K562 (cell line): ENCODE measurements at regions not wholly inside any gene's neighbourhood (a gene's known extent, or its start where the extent isn't known, plus 50 kb on each side); places are given as distances from the start of the nearest gene placed in this dataset.

Source experiments
- ATAC-seq: fragments of 200-7000 bp; cut with Tn5 transposase; 3 replicates; pipeline ENCODE4 v1.9.1; 2020; ENCODE audit warnings: moderate library complexity
- BruUV-seq: library from RNA; stranded (reverse); fragments of 400-500 nt; replicated peaks from 2 replicates; lab custom pipeline; 2021; lab: Mats Ljungman, UMichigan
- CTCF ChIA-PET: fragments of 300-600 bp; formaldehyde crosslinking; extraction: SDS; loops from one replicate; lab custom pipeline; 2021; ENCODE audit warnings: low intra/inter-chr PET ratio; lab: Yijun Ruan, JAX
- POLR2A ChIA-PET: fragments of 300-600, 350-650 bp; sonication (Branson Sonifier 250); formaldehyde crosslinking; extraction: SDS; loops from one replicate; lab custom pipeline; 2021; ENCODE audit warnings: antibody characterized with exemption, inconsistent platforms; lab: Yijun Ruan, JAX
- DNase-seq, 4 experiments: peaks; one replicate each; pipeline versions ENCODE4 v3.0.0 to v3.0.0-alpha.2; 2011 to 2018; ENCODE audit warnings: low spot score in 3 of 4, mixed read lengths in 3 of 4; ENCODE audit errors: extremely low read depth in 1 of 4
- FAIRE-seq: peaks from 2 replicates; lab custom pipeline; 2011; peaks lifted over from hg19 to GRCh38; lab: Jason Lieb, UNC
- H2AFZ ChIP-seq: 2 replicates; pipeline ENCODE4 v1.6.0; 2011; ENCODE audit warnings: low read depth, low read length, control low read depth, inconsistent platforms
- H3K27ac ChIP-seq: fragments of 200-600 bp; 3 replicates; pipeline ENCODE4 v1.8.0; 2011; ENCODE audit warnings: low read depth, mild to moderate bottlenecking, control low read depth, inconsistent platforms, low read length, moderate library complexity, mixed read lengths; ENCODE audit errors: extremely low read depth
- H3K27me3 ChIP-seq, 2 experiments: fragments of 300-600 bp in 1 of 2; 2 replicates in 1 of 2; 3 replicates in 1 of 2; pipeline versions ENCODE4 v1.6.0 to v1.8.0; 2011; ENCODE audit warnings: inconsistent platforms in 2 of 2, low read length in 2 of 2, mild to moderate bottlenecking in 1 of 2, mixed read lengths in 1 of 2, moderate library complexity in 1 of 2; ENCODE audit not compliant: control insufficient read depth in 2 of 2, insufficient read depth in 2 of 2
- H3K36me3 ChIP-seq: fragments of 300-600 bp; 3 replicates; pipeline ENCODE4 v1.8.0; 2011; ENCODE audit warnings: mild to moderate bottlenecking, low read length, inconsistent platforms; ENCODE audit not compliant: control insufficient read depth, insufficient read depth
- H3K4me1 ChIP-seq, 2 experiments: fragments of 200-600 bp in 1 of 2; replicated peaks in 1 of 2; 2 replicates in 1 of 2; 3 replicates in 1 of 2; pipeline versions ENCODE4 v1.5.1 to v1.8.0; 2011; ENCODE audit warnings: inconsistent platforms in 2 of 2, low read length in 2 of 2, mild to moderate bottlenecking in 1 of 2, mixed read lengths in 1 of 2, moderate library complexity in 1 of 2; ENCODE audit not compliant: control insufficient read depth in 2 of 2, insufficient read depth in 2 of 2
- H3K4me2 ChIP-seq: 2 replicates; pipeline ENCODE4 v1.6.1; 2011; ENCODE audit warnings: low read length, control low read depth, inconsistent platforms, mixed read lengths; ENCODE audit not compliant: insufficient read depth
- H3K4me3 ChIP-seq: fragments of 200-600 bp; sonication (generic), shearing (Covaris generic); 2 replicates; pipeline ENCODE4 v1.5.1; 2016; ENCODE audit warnings: control low read depth, inconsistent platforms
- H3K79me2 ChIP-seq: fragments of 200-600 bp; 3 replicates; pipeline ENCODE4 v1.8.0; 2011; ENCODE audit warnings: low read length, inconsistent platforms; ENCODE audit not compliant: control insufficient read depth, insufficient read depth
- H3K9ac ChIP-seq, 2 experiments: 2 replicates each; pipeline versions ENCODE4 v1.6.0 to v1.6.1; 2011; ENCODE audit warnings: low read depth in 2 of 2, low read length in 2 of 2, control low read depth in 1 of 2, inconsistent platforms in 1 of 2, mild to moderate bottlenecking in 1 of 2, mixed read lengths in 1 of 2; ENCODE audit not compliant: insufficient read depth in 1 of 2
- H3K9me1 ChIP-seq: one replicate; pipeline ENCODE4 v1.6.0; 2011; ENCODE audit warnings: inconsistent platforms, mild to moderate bottlenecking, low read length, moderate library complexity; ENCODE audit not compliant: control insufficient read depth, insufficient read depth
- H3K9me3 ChIP-seq: replicated peaks from 2 replicates; pipeline ENCODE4 v1.5.1; 2011; ENCODE audit warnings: low read depth, low read length, inconsistent platforms; ENCODE audit not compliant: control insufficient read depth, insufficient read depth
- H4K20me1 ChIP-seq: replicated peaks from 2 replicates; pipeline ENCODE4 v1.6.1; 2011; ENCODE audit warnings: low read length, inconsistent platforms, mixed read lengths; ENCODE audit not compliant: control insufficient read depth, insufficient read depth
- AFF1 ChIP-seq, 2 experiments: fragments of 450-650 bp; IDR thresholded peaks; 2 replicates each; pipeline ENCODE4 v1.6.1; 2018; ENCODE audit warnings: mild to moderate bottlenecking in 2 of 2, low read depth in 1 of 2; ENCODE audit not compliant: partially characterized antibody in 2 of 2
- BCL6 ChIP-seq: fragments of 250-450 bp; sonication (Bioruptor Pico); IDR thresholded peaks from 2 replicates; pipeline ENCODE4 v1.4.0; 2020
- DMBX1 ChIP-seq: fragments of 250-450 bp; sonication (Bioruptor Pico); IDR thresholded peaks from 2 replicates; pipeline ENCODE4 v1.8.0; 2022; ENCODE audit warnings: inconsistent platforms, mild to moderate bottlenecking, moderate library complexity, borderline replicate concordance
- E4F1 ChIP-seq: fragments of 250-450 bp; sonication (Bioruptor Pico); IDR thresholded peaks from 2 replicates; pipeline ENCODE4 v1.5.0; 2021; ENCODE audit warnings: mild to moderate bottlenecking, borderline replicate concordance
- ETV6 ChIP-seq, 3 experiments: fragments of 150-350 bp in 1 of 3; sonication (generic) in 1 of 3; formaldehyde crosslinking in 1 of 3; IDR thresholded peaks; 2 replicates each; pipeline versions ENCODE4 v1.6.1 to v1.8.0; 2014 to 2022; ENCODE audit warnings: borderline replicate concordance in 2 of 3, low read depth in 2 of 3, antibody characterized with exemption in 1 of 3, low read length in 1 of 3, mild to moderate bottlenecking in 1 of 3, missing genetic modification reagents in 1 of 3
- KLF6 ChIP-seq: fragments of 250-450 bp; sonication (Bioruptor Pico); IDR thresholded peaks from 2 replicates; pipeline ENCODE4 v1.4.0; 2020; ENCODE audit warnings: mild to moderate bottlenecking, moderate library complexity, borderline replicate concordance
- MCM3 ChIP-seq: fragments of 450-650 bp; IDR thresholded peaks from 2 replicates; pipeline ENCODE4 v1.6.1; 2016
- MEF2A ChIP-seq: IDR thresholded peaks from 2 replicates; pipeline ENCODE4 v1.6.1; 2011; ENCODE audit warnings: low read depth, mild to moderate bottlenecking, low read length, moderate library complexity; ENCODE audit not compliant: control insufficient read depth
- MIER1 ChIP-seq: fragments of 450-650 bp; IDR thresholded peaks from 2 replicates; pipeline ENCODE4 v1.6.1; 2016; ENCODE audit warnings: antibody characterized with exemption, mild to moderate bottlenecking, low read depth
- SMAD3 ChIP-seq: fragments of 450-650 bp; formaldehyde crosslinking; conservative IDR thresholded peaks from 2 replicates; pipeline ENCODE4 v1.4.0; 2020; ENCODE audit warnings: mild to moderate bottlenecking
- STAT5A ChIP-seq: IDR thresholded peaks from 2 replicates; pipeline ENCODE4 v1.6.1; 2012; ENCODE audit warnings: low read length, inconsistent platforms, borderline replicate concordance
- XRCC3 ChIP-seq: fragments of 450-650 bp; IDR thresholded peaks from 2 replicates; pipeline ENCODE4 v1.6.1; 2017; ENCODE audit warnings: mild to moderate bottlenecking, moderate library complexity
- ZKSCAN3 ChIP-seq: fragments of 250-450 bp; sonication (Bioruptor Pico); IDR thresholded peaks from 2 replicates; pipeline ENCODE4 v1.4.0; 2020
- ZNF165 ChIP-seq: fragments of 250-450 bp; sonication (Bioruptor Pico); IDR thresholded peaks from 2 replicates; pipeline ENCODE4 v1.4.0; 2020; ENCODE audit warnings: borderline replicate concordance
- ZNF766 ChIP-seq: fragments of 200-800 bp; sonication (Bioruptor generic); conservative IDR thresholded peaks from 2 replicates; pipeline ENCODE4 v1.6.1; 2016; ENCODE audit warnings: missing genetic modification characterization, missing compliant biosample characterization
- WGBS: fragments of 100-300 bp; shearing (Covaris generic); methylation state at CpG from one replicate; pipeline ENCODE4 v1.1.6; 2016; ENCODE audit warnings: low coverage, mixed read lengths; ENCODE audit not compliant: insufficient coverage; ENCODE audit errors: missing lambda C conversion rate; 5-methylcytosine and 5-hydroxymethylcytosine counted together
- in situ Hi-C: fragments of 300-500 bp; cut with MboI; formaldehyde crosslinking; loops from 4 replicates; pipeline ENCODE4 v1.15.0; 2018; ENCODE audit warnings: inconsistent platforms, mixed read lengths
- intact Hi-C: fragments of 100-400 bp; cut with micrococcal nuclease; formaldehyde crosslinking; loops from 2 replicates; pipeline ENCODE4 v1.14.2; 2022
- TF ChIP-seq, protein P1 (sequence below): IDR thresholded peaks from 2 replicates; pipeline ENCODE4 v1.6.1; 2012; ENCODE audit warnings: low read depth, low read length, improper control_type of control experiment, borderline replicate concordance

- POLR2A ChIA-PET = no interaction called here
- H3K9me1 ChIP-seq = no peaks in the 10 kb centered on the region
- WGBS = 6% methylated on average over 1 of the region's 1 CpG
- H3K4me3 ChIP-seq = no peak overlapping the region
- H3K9me3 ChIP-seq = no peaks in the 10 kb centered on the region
- H2AFZ ChIP-seq = no peak overlapping the region
- intact Hi-C loops (no loop called here), in situ Hi-C loops (no loop called here)
- ATAC-seq = no peak
- H3K4me2 ChIP-seq = no peak overlapping the region
- BruUV-seq = no TSS peak
- H4K20me1 ChIP-seq = no peaks in the 10 kb centered on the region
- DNase-seq = no peak
- H3K36me3 ChIP-seq = no peaks in the 10 kb centered on the region
- CTCF ChIA-PET = no interaction called here
- no peak overlapping the region for H3K27ac ChIP-seq
- no peaks in the 10 kb centered on the region; a peak in 1 of 5 replicates for H3K4me1 ChIP-seq
- H3K27me3 ChIP-seq = peaks cover 0 to 7% of the 10 kb centered on the region in 2 experiments; a peak in 3 of 5 replicates
- no peaks in the 10 kb centered on the region for H3K79me2 ChIP-seq
- H3K9ac ChIP-seq = no peak overlapping the region
- FAIRE-seq = no peak
- TF ChIP-seq ETV6 (IDR thresholded peaks at IDR 0.05; ENCODE audit: borderline replicate concordance in 1 of 2, low read depth in 2 of 2, low read length in 1 of 2) = no peak
- TF ChIP-seq ETV6 (CRISPR knock-in tag; IDR thresholded peaks at IDR 0.05; ENCODE audit: borderline replicate concordance) = no peak
- TF ChIP-seq KLF6 (CRISPR knock-in tag) = no peak
- no peak for TF ChIP-seq SMAD3 (CRISPR knock-in tag)
- no peak for TF ChIP-seq DMBX1 (CRISPR knock-in tag)
- TF ChIP-seq ZNF165 (CRISPR knock-in tag) = no peak
- no peak for TF ChIP-seq XRCC3
- no peak for TF ChIP-seq ZKSCAN3 (CRISPR knock-in tag)
- TF ChIP-seq, protein P1, sequence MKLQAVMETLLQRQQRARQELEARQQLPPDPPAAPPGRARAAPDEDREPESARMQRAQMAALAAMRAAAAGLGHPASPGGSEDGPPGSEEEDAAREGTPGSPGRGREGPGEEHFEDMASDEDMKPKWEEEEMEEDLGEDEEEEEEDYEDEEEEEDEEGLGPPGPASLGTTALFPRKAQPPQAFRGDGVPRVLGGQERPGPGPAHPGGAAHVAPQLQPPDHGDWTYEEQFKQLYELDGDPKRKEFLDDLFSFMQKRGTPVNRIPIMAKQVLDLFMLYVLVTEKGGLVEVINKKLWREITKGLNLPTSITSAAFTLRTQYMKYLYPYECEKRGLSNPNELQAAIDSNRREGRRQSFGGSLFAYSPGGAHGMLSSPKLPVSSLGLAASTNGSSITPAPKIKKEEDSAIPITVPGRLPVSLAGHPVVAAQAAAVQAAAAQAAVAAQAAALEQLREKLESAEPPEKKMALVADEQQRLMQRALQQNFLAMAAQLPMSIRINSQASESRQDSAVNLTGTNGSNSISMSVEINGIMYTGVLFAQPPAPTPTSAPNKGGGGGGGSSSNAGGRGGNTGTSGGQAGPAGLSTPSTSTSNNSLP = no peak
- no peak for TF ChIP-seq ZNF766
- no peak for TF ChIP-seq AFF1 (IDR thresholded peaks at IDR 0.05; ENCODE audit: low read depth in 1 of 2, partially characterized antibody in 2 of 2)
- TF ChIP-seq STAT5A = no peak
- TF ChIP-seq BCL6 (CRISPR knock-in tag) = no peak
- no peak for TF ChIP-seq MIER1
- no peak for TF ChIP-seq MEF2A
- TF ChIP-seq E4F1 = no peak
- no peak for TF ChIP-seq MCM3
These were observed 277.1 kb upstream of the KAZN start for GRCh38 chr1:14321422-14321821.
